ENCODE measurements at regions not wholly inside any gene's neighbourhood (a gene's known extent, or its start where the extent isn't known, plus 50 kb on each side); places are given as distances from the start of the nearest gene placed in this dataset.
"Not testable (repeated sequence)": the region's sequence is repeated elsewhere in the genome, so short reads cannot be mapped to it uniquely, and the experiment has no call there.

GRCh38 chrX:79026742-79027141 is 81.6 kb downstream of the P2RY10 start:
- DNase-seq (ENCODE audit: low read depth), result not testable (repeated sequence)

- DNase-seq (ENCODE audit: low read depth), result no peak
Observed at GRCh38 chrX:79035421-79035820, 90.2 kb downstream of the P2RY10 start.

DNA sequence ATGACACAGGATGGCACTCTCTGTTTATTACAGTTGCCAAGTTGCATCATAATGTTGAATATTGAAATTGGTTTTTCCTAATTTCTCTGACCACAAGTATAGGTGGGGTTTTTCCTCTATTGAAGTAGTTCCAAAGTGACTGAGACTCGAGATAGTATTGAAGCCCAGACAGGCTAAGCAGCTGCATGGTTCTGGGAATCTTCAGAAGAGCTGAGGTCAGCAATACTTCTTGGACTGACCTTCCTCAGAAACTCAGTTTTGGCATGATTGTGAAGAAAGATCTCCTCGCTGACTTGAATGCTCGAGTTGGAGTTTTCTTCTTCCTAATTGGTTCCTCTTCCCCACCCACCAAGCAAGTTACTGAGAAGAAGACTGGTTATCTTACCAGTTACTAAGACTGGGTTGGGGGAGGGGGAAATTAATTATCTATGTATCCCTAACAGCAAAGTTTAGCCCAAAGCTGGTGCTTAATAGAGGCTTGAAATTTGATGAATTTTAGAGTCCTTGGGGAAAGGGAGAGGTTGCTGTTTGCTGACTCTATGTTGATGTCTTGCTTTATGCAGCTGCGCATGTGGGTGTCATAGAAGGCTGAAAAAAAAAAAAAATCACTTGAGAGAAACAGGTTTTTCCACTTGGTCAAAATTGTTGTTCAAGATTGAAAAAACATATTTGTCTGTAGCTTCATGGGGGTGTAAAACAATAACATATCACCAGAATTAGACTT is 91.1 kb downstream of the P2RY10 start:
- no peak for DNase-seq (ENCODE audit: low read depth)

GRCh38 chrX:79065696-79066095 is 78.8 kb upstream of the GPR174 start:
- no peak for DNase-seq (ENCODE audit: low read depth)

- DNase-seq (ENCODE audit: low read depth), result no peak
Observed at GRCh38 chrX:79078114-79078513, 66.4 kb upstream of the GPR174 start.

GRCh38 chrX:79079477-79079876 is 65.0 kb upstream of the GPR174 start:
- DNase-seq (ENCODE audit: low read depth), result no peak

GRCh38 chrX:79080141-79080540 is 64.3 kb upstream of the GPR174 start:
- DNase-seq (ENCODE audit: low read depth), result no peak

GRCh38 chrX:79081895-79082512 is 62.5 kb upstream of the GPR174 start:
- peak; percentile 7 for DNase-seq (ENCODE audit: low read depth)

GRCh38 chrX:79082899-79083298 is 61.6 kb upstream of the GPR174 start:
- DNase-seq (ENCODE audit: low read depth), result no peak

DNA sequence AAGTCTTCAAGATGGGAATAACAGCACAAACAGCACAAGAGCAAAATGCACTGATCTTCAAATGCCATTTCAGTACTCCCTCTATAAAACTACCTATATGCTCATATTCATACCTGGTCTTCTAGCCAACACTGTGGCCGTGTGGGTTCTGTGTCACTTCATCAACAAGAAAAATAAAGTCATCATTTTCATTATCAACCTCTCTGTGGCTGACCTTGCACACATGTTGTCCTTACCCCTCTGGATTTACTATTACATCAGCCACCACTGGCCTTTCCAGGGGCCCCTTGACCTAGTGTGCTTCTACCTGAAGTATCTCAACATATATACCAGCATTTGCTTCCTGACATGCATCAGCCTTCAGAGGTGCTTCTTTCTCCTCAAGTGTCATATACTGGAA is 59.6 kb upstream of the GPR174 start:
- DNase-seq (ENCODE audit: low read depth), result no peak

- DNase-seq (ENCODE audit: low read depth), result no peak
Observed at GRCh38 chrX:79089896-79090584, 54.4 kb upstream of the GPR174 start.

- no peak for DNase-seq (ENCODE audit: low read depth)
Observed at GRCh38 chrX:79094075-79094832, 50.2 kb upstream of the GPR174 start.
